SK-N-MC (cell line): ENCODE measurements at regions not wholly inside any gene's neighbourhood (a gene's known extent, or its start where the extent isn't known, plus 50 kb on each side); places are given as distances from the start of the nearest gene placed in this dataset.
"Not testable (repeated sequence)": the region's sequence is repeated elsewhere in the genome, so short reads cannot be mapped to it uniquely, and the experiment has no call there.

Experiments
- DNase-seq: peaks from one replicate; pipeline ENCODE4 v3.0.0-alpha.2; 2011; ENCODE audit warnings: low read depth, low spot score
- H3K27ac ChIP-seq: fragments of 200-600 bp; sonication (generic); 2 replicates; pipeline ENCODE4 v1.5.1; 2016; ENCODE audit warnings: mixed run types
- H3K36me3 ChIP-seq: fragments of 200-600 bp; sonication (generic); 2 replicates; pipeline ENCODE4 v1.6.1; 2017; ENCODE audit warnings: antibody characterized with exemption, low read length, mixed read lengths; ENCODE audit not compliant: insufficient read depth
- H3K4me3 ChIP-seq: fragments of 200-600 bp; sonication (generic); 2 replicates; pipeline ENCODE4 v1.5.1; 2016
- H3K9ac ChIP-seq: fragments of 200-600 bp; sonication (generic); 2 replicates; pipeline ENCODE4 v1.8.0; 2017; ENCODE audit warnings: mixed run types, mixed read lengths; ENCODE audit not compliant: insufficient read length
- H3K9me3 ChIP-seq: fragments of 200-600 bp; sonication (generic); 2 replicates; pipeline ENCODE4 v1.6.1; 2017; ENCODE audit warnings: low read depth, mild to moderate bottlenecking, antibody characterized with exemption, low read length, moderate library complexity, mixed read lengths
- EZH2 ChIP-seq: fragments of 200-600 bp; sonication (generic); IDR thresholded peaks from one replicate; pipeline ENCODE4 v1.6.1; 2017; ENCODE audit warnings: antibody characterized with exemption
- FOXP2 ChIP-seq: optimal IDR thresholded peaks from 2 replicates; pipeline ENCODE3; 2011; ENCODE audit warnings: mild to moderate bottlenecking, moderate library complexity; ENCODE audit not compliant: insufficient read depth; ENCODE audit errors: extremely low read length, control extremely low read depth
- POLR2AphosphoS5 ChIP-seq: IDR thresholded peaks from 2 replicates; pipeline ENCODE4 v1.6.1; 2012; ENCODE audit warnings: mild to moderate bottlenecking, low read depth, low read length, borderline replicate concordance

- no peak for DNase-seq
- TF ChIP-seq EZH2 (no peak), POLR2AphosphoS5 (no peak), FOXP2 (no peak)
- no peaks in the 10 kb centered on the region for H3K36me3 ChIP-seq
- no peak overlapping the region for H3K4me3 ChIP-seq
- no peak overlapping the region for H3K9ac ChIP-seq
- no peaks in the 10 kb centered on the region for H3K9me3 ChIP-seq
- no peak overlapping the region for H3K27ac ChIP-seq
These were observed 737.4 kb downstream of the DNAH5 start for GRCh38 chr5:13207112-13207511.

- TF ChIP-seq EZH2 = no peak
- TF ChIP-seq POLR2AphosphoS5 = no peak
- no peak for TF ChIP-seq FOXP2
- Histone ChIP-seq H3K27ac (no peak overlapping the region), H3K9ac (no peak overlapping the region), H3K36me3 (no peaks in the 10 kb centered on the region), H3K4me3 (no peak overlapping the region), H3K9me3 (no peaks in the 10 kb centered on the region)
- DNase-seq = no peak
These were observed 743.5 kb downstream of the DNAH5 start for GRCh38 chr5:13201022-13201421.

- DNase-seq, H3K4me3 ChIP-seq, H3K36me3 ChIP-seq, H3K27ac ChIP-seq, H3K9ac ChIP-seq, H3K9me3 ChIP-seq: not testable (repeated sequence)
These were observed 746.3 kb downstream of the DNAH5 start for GRCh38 chr5:13198226-13198625.

GRCh38 chr5:13189532-13189931 lies 755.0 kb downstream of the DNAH5 start:
- Histone ChIP-seq H3K4me3 (no peak overlapping the region), H3K9me3 (no peaks in the 10 kb centered on the region), H3K9ac (no peak overlapping the region), H3K36me3 (no peaks in the 10 kb centered on the region), H3K27ac (no peak overlapping the region)
- TF ChIP-seq FOXP2 (no peak), EZH2 (no peak), POLR2AphosphoS5 (no peak)
- no peak for DNase-seq

GRCh38 chr5:13188371-13188770 lies 756.1 kb downstream of the DNAH5 start:
- no peak overlapping the region for H3K4me3 ChIP-seq
- TF ChIP-seq FOXP2 (no peak), EZH2 (no peak), POLR2AphosphoS5 (no peak)
- H3K9ac ChIP-seq = no peak overlapping the region
- no peaks in the 10 kb centered on the region for H3K36me3 ChIP-seq
- no peak overlapping the region for H3K27ac ChIP-seq
- DNase-seq = no peak
- no peaks in the 10 kb centered on the region for H3K9me3 ChIP-seq

GRCh38 chr5:13187186-13187585 lies 757.3 kb downstream of the DNAH5 start:
- no peak for DNase-seq

GRCh38 chr5:13186177-13186576 lies 758.3 kb downstream of the DNAH5 start:
- H3K4me3 ChIP-seq = no peak overlapping the region
- H3K9ac ChIP-seq = no peak overlapping the region
- no peaks in the 10 kb centered on the region for H3K36me3 ChIP-seq
- no peak for DNase-seq
- no peak overlapping the region for H3K27ac ChIP-seq
- no peaks in the 10 kb centered on the region for H3K9me3 ChIP-seq
- no peak for TF ChIP-seq FOXP2
- no peak for TF ChIP-seq POLR2AphosphoS5
- no peak for TF ChIP-seq EZH2

More at GRCh38 chr5:13187186-13187585, 757.3 kb downstream of the DNAH5 start:
- no peaks in the 10 kb centered on the region for H3K9me3 ChIP-seq
- no peak overlapping the region for H3K27ac ChIP-seq
- H3K9ac ChIP-seq = no peak overlapping the region
- H3K4me3 ChIP-seq = no peak overlapping the region
- no peaks in the 10 kb centered on the region for H3K36me3 ChIP-seq
- TF ChIP-seq EZH2 = no peak
- TF ChIP-seq POLR2AphosphoS5 = no peak
- no peak for TF ChIP-seq FOXP2

- TF ChIP-seq POLR2AphosphoS5 (no peak), FOXP2 (no peak), EZH2 (no peak)
- H3K9ac ChIP-seq = no peak overlapping the region
- H3K36me3 ChIP-seq = no peaks in the 10 kb centered on the region
- no peak overlapping the region for H3K4me3 ChIP-seq
- H3K27ac ChIP-seq = no peak overlapping the region
- H3K9me3 ChIP-seq = no peaks in the 10 kb centered on the region
- DNase-seq = no peak
These were observed 764.9 kb downstream of the DNAH5 start for GRCh38 chr5:13179407-13180087.

GRCh38 chr5:13143630-13144029 lies 800.9 kb downstream of the DNAH5 start:
- no peak overlapping the region for H3K4me3 ChIP-seq
- H3K27ac ChIP-seq = no peak overlapping the region
- DNase-seq = no peak
- H3K36me3 ChIP-seq = no peaks in the 10 kb centered on the region
- TF ChIP-seq POLR2AphosphoS5 = no peak
- no peak for TF ChIP-seq FOXP2
- no peak for TF ChIP-seq EZH2
- H3K9me3 ChIP-seq = no peaks in the 10 kb centered on the region
- H3K9ac ChIP-seq = no peak overlapping the region
